ENCODE measurements at regions not wholly inside any gene's neighbourhood (a gene's known extent, or its start where the extent isn't known, plus 50 kb on each side); places are given as distances from the start of the nearest gene placed in this dataset.

GRCh38 chr14:34040766-34041165 lies 89.9 kb upstream of the EGLN3 start:
- Mint-ChIP-seq H3K27ac (ENCODE audit: unreplicated experiment) (no peak overlapping the region), H3K4me1 (ENCODE audit: unreplicated experiment) (peaks cover 12% of the 10 kb centered on the region), H3K27me3 (ENCODE audit: unreplicated experiment) (no peaks in the 10 kb centered on the region), H3K36me3 (ENCODE audit: low read depth, unreplicated experiment) (no peaks in the 10 kb centered on the region), H3K9me3 (ENCODE audit: unreplicated experiment) (no peaks in the 10 kb centered on the region), H3K4me3 (ENCODE audit: unreplicated experiment) (no peak overlapping the region)
- TF ChIP-seq CTCF (IDR thresholded peaks at IDR 0.05; ENCODE audit: unreplicated experiment), result no peak
- DNase-seq (ENCODE audit: low spot score), result no peak

DNA sequence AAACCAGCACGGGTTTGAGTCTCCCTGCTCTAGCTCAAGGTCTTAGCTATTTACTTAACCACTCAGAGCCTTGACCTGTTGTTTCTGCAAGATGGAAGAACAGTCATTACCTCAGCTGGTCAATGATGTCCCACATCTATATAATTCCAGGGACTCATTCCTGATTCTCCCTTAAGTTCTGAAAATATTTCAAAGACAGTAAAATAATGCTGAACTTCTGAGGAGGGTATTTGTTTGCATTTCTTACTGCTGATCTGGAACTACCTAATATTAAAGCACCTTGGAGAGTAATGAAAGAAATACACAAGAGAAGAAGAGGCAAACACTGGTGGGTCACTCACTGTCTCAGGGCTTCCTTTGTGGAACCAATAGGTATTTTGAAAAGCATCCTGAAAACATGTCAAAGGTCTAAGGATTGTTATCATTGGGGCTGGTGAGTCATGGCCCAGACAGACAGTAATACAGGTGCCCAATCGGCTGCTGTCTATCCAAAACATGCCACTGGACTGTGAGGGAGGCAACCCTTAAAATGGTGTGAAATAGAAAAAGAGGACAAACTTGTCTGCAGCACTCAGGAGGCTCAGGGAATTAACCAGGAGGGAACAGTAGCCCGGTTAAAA lies 88.7 kb upstream of the EGLN3 start:
- Mint-ChIP-seq H3K9me3 (ENCODE audit: unreplicated experiment) (no peaks in the 10 kb centered on the region), H3K4me3 (ENCODE audit: unreplicated experiment) (no peak overlapping the region), H3K27ac (ENCODE audit: unreplicated experiment) (no peak overlapping the region), H3K27me3 (ENCODE audit: unreplicated experiment) (no peaks in the 10 kb centered on the region), H3K36me3 (ENCODE audit: low read depth, unreplicated experiment) (no peaks in the 10 kb centered on the region), H3K4me1 (ENCODE audit: unreplicated experiment) (peaks cover 12% of the 10 kb centered on the region)
- DNase-seq (ENCODE audit: low spot score), result no peak
- TF ChIP-seq CTCF (IDR thresholded peaks at IDR 0.05; ENCODE audit: unreplicated experiment), result no peak

DNA sequence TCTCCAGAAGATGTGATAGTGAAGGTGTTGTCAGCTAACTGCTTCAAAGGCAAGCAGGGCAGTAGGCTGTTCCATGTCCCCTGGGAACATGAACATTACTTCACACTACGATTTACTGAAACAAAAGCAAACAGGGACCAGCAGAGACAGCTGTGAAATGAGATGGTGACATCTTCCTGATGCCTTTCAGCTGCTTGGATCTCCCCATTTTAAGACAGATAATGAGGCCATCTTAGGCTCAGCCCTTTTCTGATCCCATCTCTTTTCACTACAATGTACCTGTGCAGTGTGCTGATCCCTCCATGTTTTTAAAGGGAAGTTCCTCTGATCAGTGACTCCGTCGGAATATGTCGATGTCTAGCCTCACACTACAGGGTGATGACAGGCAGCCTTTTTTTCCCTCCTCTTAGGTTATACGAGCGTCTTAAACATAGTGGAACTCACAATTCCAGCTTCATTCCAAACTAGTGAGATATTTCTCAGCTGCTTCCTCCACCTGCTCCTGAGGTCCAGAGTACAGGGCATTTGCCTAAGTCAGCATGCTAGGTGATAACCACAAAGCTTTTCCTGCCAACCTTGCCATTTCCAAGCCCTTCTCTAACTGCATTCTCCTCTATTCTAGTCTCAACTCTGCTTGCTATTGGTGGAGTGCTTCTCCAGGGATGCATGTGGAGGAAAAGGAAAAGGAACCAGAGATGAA lies 87.6 kb upstream of the EGLN3 start:
- Mint-ChIP-seq H3K36me3 (ENCODE audit: low read depth, unreplicated experiment) (no peaks in the 10 kb centered on the region), H3K4me3 (ENCODE audit: unreplicated experiment) (no peak overlapping the region), H3K27me3 (ENCODE audit: unreplicated experiment) (no peaks in the 10 kb centered on the region), H3K27ac (ENCODE audit: unreplicated experiment) (peak overlapping the region; percentile 39), H3K9me3 (ENCODE audit: unreplicated experiment) (no peaks in the 10 kb centered on the region), H3K4me1 (ENCODE audit: unreplicated experiment) (peaks cover 9% of the 10 kb centered on the region)
- TF ChIP-seq CTCF (IDR thresholded peaks at IDR 0.05; ENCODE audit: unreplicated experiment), result no peak
- DNase-seq (ENCODE audit: low spot score), result no peak

DNA sequence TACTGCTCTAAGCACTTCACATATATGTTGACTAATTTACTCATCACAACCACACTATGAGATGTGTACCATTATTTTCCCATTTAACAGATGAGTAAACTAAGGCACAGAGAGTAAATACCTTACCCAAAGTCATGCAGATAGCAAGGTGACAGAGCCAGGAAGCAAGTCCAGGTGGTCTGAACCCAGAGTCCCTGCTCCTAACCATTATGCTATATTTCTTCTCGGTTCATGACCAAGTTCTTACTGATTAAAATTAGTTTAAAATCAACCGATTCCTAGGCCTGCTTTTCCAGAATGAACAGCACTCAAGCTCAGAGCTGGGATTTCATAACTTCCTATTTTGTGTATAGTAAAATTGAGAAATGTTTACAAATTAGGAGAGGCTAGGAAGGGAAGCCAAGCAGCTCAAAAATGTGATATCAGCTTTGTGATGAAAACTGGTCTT lies 85.5 kb upstream of the EGLN3 start:
- no peaks in the 10 kb centered on the region for H3K9me3 Mint-ChIP-seq (ENCODE audit: unreplicated experiment)
- H3K27me3 Mint-ChIP-seq (ENCODE audit: unreplicated experiment), result no peaks in the 10 kb centered on the region
- H3K27ac Mint-ChIP-seq (ENCODE audit: unreplicated experiment), result no peak overlapping the region
- H3K4me1 Mint-ChIP-seq (ENCODE audit: unreplicated experiment), result peaks cover 8% of the 10 kb centered on the region
- TF ChIP-seq CTCF (IDR thresholded peaks at IDR 0.05; ENCODE audit: unreplicated experiment), result no peak
- DNase-seq (ENCODE audit: low spot score), result no peak
- H3K4me3 Mint-ChIP-seq (ENCODE audit: unreplicated experiment), result no peak overlapping the region
- no peaks in the 10 kb centered on the region for H3K36me3 Mint-ChIP-seq (ENCODE audit: low read depth, unreplicated experiment)

GRCh38 chr14:34035934-34036250 lies 85.0 kb upstream of the EGLN3 start:
- Mint-ChIP-seq H3K36me3 (ENCODE audit: low read depth, unreplicated experiment) (no peaks in the 10 kb centered on the region), H3K4me3 (ENCODE audit: unreplicated experiment) (no peak overlapping the region), H3K27ac (ENCODE audit: unreplicated experiment) (no peak overlapping the region), H3K4me1 (ENCODE audit: unreplicated experiment) (peaks cover 8% of the 10 kb centered on the region), H3K27me3 (ENCODE audit: unreplicated experiment) (no peaks in the 10 kb centered on the region), H3K9me3 (ENCODE audit: unreplicated experiment) (no peaks in the 10 kb centered on the region)
- no peak for DNase-seq (ENCODE audit: low spot score)
- TF ChIP-seq CTCF (IDR thresholded peaks at IDR 0.05; ENCODE audit: unreplicated experiment), result no peak
